ENCODE measurements at regions not wholly inside any gene's neighbourhood (a gene's known extent, or its start where the extent isn't known, plus 50 kb on each side); places are given as distances from the start of the nearest gene placed in this dataset.

GRCh38 chr14:55891692-55892091, 226.5 kb upstream of the PELI2 start:
- H3K27ac Mint-ChIP-seq (ENCODE audit: unreplicated experiment): no peak overlapping the region
- Histone ChIP-seq H3K4me1 (no peaks in the 10 kb centered on the region), H3K4me3 (ENCODE audit: low read depth, low read length) (no peak overlapping the region), H3K27me3 (replicated peaks; ENCODE audit: control insufficient read depth, insufficient read depth, low read length) (no peaks in the 10 kb centered on the region; the same call in 1 of the 2 replicates), H3K9me3 (no peaks in the 10 kb centered on the region), H3K36me3 (ENCODE audit: control insufficient read depth, insufficient read depth, low read length) (no peaks in the 10 kb centered on the region)
- ChIA-PET CTCF (no interaction called here), POLR2A (no interaction called here)
- H3K9me3 Mint-ChIP-seq (ENCODE audit: unreplicated experiment): no peaks in the 10 kb centered on the region
- H3K4me1 Mint-ChIP-seq (ENCODE audit: low read depth, unreplicated experiment): no peaks in the 10 kb centered on the region
- BruUV-seq (replicated peaks): no TSS peak
- DNase-seq: no peak
- H3K27me3 Mint-ChIP-seq (ENCODE audit: insufficient read depth, unreplicated experiment): peaks cover 3% of the 10 kb centered on the region
- intact Hi-C loops (cut with micrococcal nuclease; ENCODE audit: unreplicated experiment): no loop called here
- no peak for TF ChIP-seq CTCF (IDR thresholded peaks at IDR 0.05; ENCODE audit: insufficient read depth in 1 of 2, low read depth in 1 of 2, low read length in 1 of 2, severe bottlenecking in 1 of 2, unreplicated experiment in 1 of 2)
- H3K4me3 Mint-ChIP-seq (ENCODE audit: unreplicated experiment): no peak overlapping the region
- no peaks in the 10 kb centered on the region for H3K36me3 Mint-ChIP-seq (ENCODE audit: insufficient read depth, unreplicated experiment)

GRCh38 chr14:55892906-55893305, 225.3 kb upstream of the PELI2 start:
- DNase-seq: no peak
- H3K27me3 Mint-ChIP-seq (ENCODE audit: insufficient read depth, unreplicated experiment): peaks cover 3% of the 10 kb centered on the region
- CTCF ChIA-PET: interaction anchor here (0.6 kb wide), 1 partner anchor 668 kb away, joined by 3 read pairs; no protein-coding TSS in a partner anchor
- H3K4me1 ChIP-seq: no peaks in the 10 kb centered on the region
- H3K4me1 Mint-ChIP-seq (ENCODE audit: low read depth, unreplicated experiment): no peaks in the 10 kb centered on the region
- H3K4me3 ChIP-seq (ENCODE audit: low read depth, low read length): no peak overlapping the region
- H3K27ac Mint-ChIP-seq (ENCODE audit: unreplicated experiment): no peak overlapping the region
- H3K4me3 Mint-ChIP-seq (ENCODE audit: unreplicated experiment): no peak overlapping the region
- H3K27me3 ChIP-seq (replicated peaks; ENCODE audit: control insufficient read depth, insufficient read depth, low read length): no peaks in the 10 kb centered on the region; the same call in 1 of the 2 replicates
- POLR2A ChIA-PET: no interaction called here
- no peaks in the 10 kb centered on the region for H3K36me3 ChIP-seq (ENCODE audit: control insufficient read depth, insufficient read depth, low read length)
- no peaks in the 10 kb centered on the region for H3K36me3 Mint-ChIP-seq (ENCODE audit: insufficient read depth, unreplicated experiment)
- no peaks in the 10 kb centered on the region for H3K9me3 ChIP-seq
- no peak for TF ChIP-seq CTCF (IDR thresholded peaks at IDR 0.05; ENCODE audit: insufficient read depth in 1 of 2, low read depth in 1 of 2, low read length in 1 of 2, severe bottlenecking in 1 of 2, unreplicated experiment in 1 of 2)
- H3K9me3 Mint-ChIP-seq (ENCODE audit: unreplicated experiment): no peaks in the 10 kb centered on the region
- no TSS peak for BruUV-seq (replicated peaks)
- intact Hi-C loops (cut with micrococcal nuclease; ENCODE audit: unreplicated experiment): no loop called here

- Histone ChIP-seq H3K4me1 (no peaks in the 10 kb centered on the region), H3K4me3 (ENCODE audit: low read depth, low read length) (no peak overlapping the region), H3K27me3 (replicated peaks; ENCODE audit: control insufficient read depth, insufficient read depth, low read length) (no peaks in the 10 kb centered on the region; the same call in 1 of the 2 replicates), H3K9me3 (no peaks in the 10 kb centered on the region), H3K36me3 (ENCODE audit: control insufficient read depth, insufficient read depth, low read length) (no peaks in the 10 kb centered on the region)
- H3K27ac Mint-ChIP-seq (ENCODE audit: unreplicated experiment): no peak overlapping the region
- no peak for TF ChIP-seq CTCF (IDR thresholded peaks at IDR 0.05; ENCODE audit: insufficient read depth in 1 of 2, low read depth in 1 of 2, low read length in 1 of 2, severe bottlenecking in 1 of 2, unreplicated experiment in 1 of 2)
- DNase-seq: no peak
- H3K4me3 Mint-ChIP-seq (ENCODE audit: unreplicated experiment): no peak overlapping the region
- CTCF ChIA-PET: no interaction called here
- peaks cover 3% of the 10 kb centered on the region for H3K27me3 Mint-ChIP-seq (ENCODE audit: insufficient read depth, unreplicated experiment)
- no peaks in the 10 kb centered on the region for H3K4me1 Mint-ChIP-seq (ENCODE audit: low read depth, unreplicated experiment)
- intact Hi-C loops (cut with micrococcal nuclease; ENCODE audit: unreplicated experiment): no loop called here
- BruUV-seq (replicated peaks): no TSS peak
- no peaks in the 10 kb centered on the region for H3K36me3 Mint-ChIP-seq (ENCODE audit: insufficient read depth, unreplicated experiment)
- POLR2A ChIA-PET: no interaction called here
- H3K9me3 Mint-ChIP-seq (ENCODE audit: unreplicated experiment): no peaks in the 10 kb centered on the region
Observed at GRCh38 chr14:55893705-55894104, 224.5 kb upstream of the PELI2 start.
